Endothelial cell of umbilical vein (primary cell): ENCODE measurements at regions not wholly inside any gene's neighbourhood (a gene's known extent, or its start where the extent isn't known, plus 50 kb on each side); places are given as distances from the start of the nearest gene placed in this dataset.

ENCODE experiments used
- BruUV-seq: library from RNA; stranded (reverse); fragments of 400-500 nt; replicated peaks from 2 replicates; lab custom pipeline; 2021; lab: Mats Ljungman, UMichigan
- CTCF ChIA-PET: fragments of 300-600, 350-600 bp; sonication (Branson Sonifier 250); formaldehyde crosslinking; loops from one replicate; lab custom pipeline; 2021; ENCODE audit warnings: antibody characterized with exemption, inconsistent platforms; lab: Charles Lee
- POLR2A ChIA-PET: fragments of 300-600, 350-600 bp; sonication (Branson Sonifier 250); formaldehyde crosslinking; loops from one replicate; lab custom pipeline; 2021; ENCODE audit warnings: antibody characterized with exemption, inconsistent platforms; lab: Charles Lee
- DNase-seq: peaks from one replicate; pipeline ENCODE4 v3.0.0-alpha.2; 2011; ENCODE audit warnings: low read depth, low spot score
- FAIRE-seq: peaks from 2 replicates; lab custom pipeline; 2011; peaks lifted over from hg19 to GRCh38; lab: Jason Lieb, UNC
- H2AFZ ChIP-seq: 2 replicates; pipeline ENCODE4 v1.6.0; 2012; ENCODE audit warnings: low read depth, low read length, control low read depth, inconsistent platforms
- H3K27ac ChIP-seq: 2 replicates; pipeline ENCODE4 v1.5.1; 2011; ENCODE audit warnings: low read depth, mild to moderate bottlenecking, control low read depth, low read length, moderate library complexity; ENCODE audit not compliant: insufficient read depth
- H3K27me3 ChIP-seq, 2 experiments: 2 replicates each; pipeline versions ENCODE4 v1.6.0 to v1.6.1; 2011; ENCODE audit warnings: low read length in 2 of 2, mixed read lengths in 1 of 2; ENCODE audit not compliant: control insufficient read depth in 2 of 2, insufficient read depth in 2 of 2
- H3K36me3 ChIP-seq, 2 experiments: 2 replicates in 1 of 2; 3 replicates in 1 of 2; pipeline ENCODE4 v1.5.1; 2011; ENCODE audit warnings: low read length in 2 of 2, mild to moderate bottlenecking in 1 of 2, moderate library complexity in 1 of 2; ENCODE audit not compliant: control insufficient read depth in 2 of 2, insufficient read depth in 2 of 2; ENCODE audit errors: extremely low read depth in 1 of 2
- H3K4me1 ChIP-seq: 3 replicates; pipeline ENCODE4 v1.5.1; 2011; ENCODE audit warnings: mild to moderate bottlenecking, low read length; ENCODE audit not compliant: control insufficient read depth, insufficient read depth; ENCODE audit errors: extremely low read depth
- H3K4me2 ChIP-seq: 2 replicates; pipeline ENCODE4 v1.6.1; 2011; ENCODE audit warnings: low read length, control low read depth, mixed read lengths; ENCODE audit not compliant: insufficient read depth
- H3K4me3 ChIP-seq, 3 experiments: fragments of 200-600 bp in 1 of 3; sonication (generic), shearing (Covaris generic) in 1 of 3; replicated peaks in 1 of 3; 2 replicates each; pipeline ENCODE4 v1.5.1; 2011 to 2016; ENCODE audit warnings: control low read depth in 3 of 3, low read length in 3 of 3, mild to moderate bottlenecking in 2 of 3, inconsistent platforms in 1 of 3, low read depth in 1 of 3, moderate library complexity in 1 of 3; ENCODE audit not compliant: insufficient read depth in 1 of 3
- H3K79me2 ChIP-seq: 2 replicates; pipeline ENCODE4 v1.6.0; 2012; ENCODE audit warnings: low read length, inconsistent platforms; ENCODE audit not compliant: control insufficient read depth, insufficient read depth
- H3K9ac ChIP-seq: replicated peaks from 2 replicates; pipeline ENCODE3; 2011; ENCODE audit warnings: low read length, control low read depth; ENCODE audit not compliant: insufficient read depth; ENCODE audit errors: extremely low read depth
- H3K9me1 ChIP-seq: replicated peaks from 3 replicates; pipeline ENCODE4 v1.6.0; 2011; ENCODE audit warnings: mild to moderate bottlenecking, low read length; ENCODE audit not compliant: control insufficient read depth, insufficient read depth; ENCODE audit errors: extremely low read depth
- H3K9me3 ChIP-seq: replicated peaks from 2 replicates; pipeline ENCODE4 v1.5.1; 2012; ENCODE audit warnings: low read length, inconsistent platforms; ENCODE audit not compliant: control insufficient read depth, insufficient read depth
- H4K20me1 ChIP-seq: replicated peaks from 2 replicates; pipeline ENCODE3; 2011; ENCODE audit warnings: mild to moderate bottlenecking, low read length; ENCODE audit not compliant: control insufficient read depth, insufficient read depth; ENCODE audit errors: extremely low read depth
- EZH2 ChIP-seq: IDR thresholded peaks from 2 replicates; pipeline ENCODE4 v1.6.1; 2012; ENCODE audit warnings: borderline replicate concordance, low read depth, mild to moderate bottlenecking, moderate library complexity, low read length, inconsistent platforms; ENCODE audit not compliant: severe bottlenecking
- FOS ChIP-seq: IDR thresholded peaks from 2 replicates; pipeline ENCODE4 v1.6.1; 2011; ENCODE audit warnings: mild to moderate bottlenecking, low read length, moderate library complexity, borderline replicate concordance; ENCODE audit not compliant: insufficient read depth
- GATA2 ChIP-seq: IDR thresholded peaks from 2 replicates; pipeline ENCODE4 v1.7.0; 2011; ENCODE audit warnings: low read depth, mild to moderate bottlenecking, moderate library complexity, mixed read lengths, low read length; ENCODE audit not compliant: insufficient read length, insufficient read depth
- JUN ChIP-seq: IDR thresholded peaks from 2 replicates; pipeline ENCODE4 v1.6.1; 2011; ENCODE audit warnings: borderline replicate concordance, low read depth; ENCODE audit not compliant: insufficient read length, insufficient read depth
- MYC ChIP-seq: IDR thresholded peaks from one replicate; pipeline ENCODE4 v1.6.1; 2011; ENCODE audit warnings: mild to moderate bottlenecking, low read depth, low read length
- POLR2A ChIP-seq: IDR thresholded peaks from 2 replicates; pipeline ENCODE4 v1.6.1; 2012; ENCODE audit warnings: low read depth, mild to moderate bottlenecking, control low read depth, low read length
- POLR2AphosphoS5 ChIP-seq: IDR thresholded peaks from 2 replicates; pipeline ENCODE4 v1.6.1; 2012; ENCODE audit warnings: low read depth, mild to moderate bottlenecking, control low read depth, low read length, moderate library complexity; ENCODE audit not compliant: insufficient read depth
- dilution Hi-C: fragments of 300-500 bp; cut with MboI; formaldehyde crosslinking; loops from one replicate; pipeline ENCODE4 v1.15.0; 2019; ENCODE audit warnings: low sequenced_read_pairs; ENCODE audit not compliant: extremely low pct_ligation_motif_present
- intact Hi-C: fragments of 100-400 bp; cut with micrococcal nuclease; formaldehyde crosslinking; loops from one replicate; pipeline ENCODE4 v1.10.0; 2022
- TF ChIP-seq, protein P1 (sequence below), 2 donors: IDR thresholded peaks; 1 replicate in 1 of 2; 2 replicates in 1 of 2; pipeline ENCODE4 v1.5.1; 2011; ENCODE audit warnings: low read length in 2 of 2, mild to moderate bottlenecking in 2 of 2, moderate library complexity in 2 of 2, control low read depth in 1 of 2, inconsistent platforms in 1 of 2, low read depth in 1 of 2; ENCODE audit not compliant: insufficient read depth in 1 of 2; ENCODE audit errors: extremely low read depth in 1 of 2
- TF ChIP-seq, protein P2 (sequence below): IDR thresholded peaks from 2 replicates; pipeline ENCODE4 v1.6.1; 2011; ENCODE audit not compliant: insufficient read depth, insufficient read length

DNA sequence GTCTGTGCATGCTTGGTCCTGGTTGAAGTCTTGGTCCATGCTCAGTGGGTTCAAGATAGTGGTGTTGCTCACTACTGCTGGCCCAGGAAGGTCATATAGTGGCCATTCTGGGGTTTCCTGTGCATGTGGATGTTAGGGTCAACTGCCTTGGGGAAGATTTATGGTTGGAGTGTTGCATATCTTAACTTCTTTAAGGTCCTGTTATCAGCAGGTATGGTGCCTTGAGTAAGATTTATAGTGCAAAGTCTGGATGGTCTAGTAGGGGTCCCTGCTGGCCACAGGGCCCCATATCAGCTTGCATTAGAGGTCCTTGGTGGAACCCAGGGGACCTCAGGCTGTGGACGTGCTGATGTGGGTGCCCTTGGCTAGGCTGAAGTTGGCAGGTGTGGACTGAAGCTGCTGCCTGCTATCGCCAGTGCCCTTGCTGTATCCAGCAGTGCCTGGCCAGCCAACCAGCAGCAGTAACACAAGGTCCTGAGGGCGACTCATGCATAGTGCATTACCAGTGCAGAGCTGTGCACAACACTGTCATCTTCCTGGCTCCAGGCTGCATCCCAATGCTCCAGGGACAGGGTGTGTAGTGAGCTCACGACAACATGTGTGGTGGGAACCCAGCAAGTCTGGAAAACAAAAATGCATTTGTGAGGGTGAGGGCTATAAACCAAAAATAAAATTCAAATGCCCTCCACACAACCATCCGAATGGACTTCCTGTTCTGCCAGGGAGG, 61.0 kb downstream of the BEX3 start:
- ChIA-PET CTCF (no interaction called here), POLR2A (no interaction called here)
- no peak overlapping the region for H3K9ac ChIP-seq
- H3K36me3 ChIP-seq, result no peaks in the 10 kb centered on the region
- intact Hi-C loops, result no loop called here
- no peak for FAIRE-seq
- DNase-seq, result no peak
- dilution Hi-C loops, result no loop called here
- no peaks in the 10 kb centered on the region for H3K27me3 ChIP-seq
- no peaks in the 10 kb centered on the region for H3K9me1 ChIP-seq
- H3K4me3 ChIP-seq, result no peak overlapping the region
- no peak overlapping the region for H3K27ac ChIP-seq
- no peaks in the 10 kb centered on the region for H3K9me3 ChIP-seq
- H3K79me2 ChIP-seq, result no peaks in the 10 kb centered on the region
- H3K4me1 ChIP-seq, result peaks cover 6% of the 10 kb centered on the region
- no peak overlapping the region for H2AFZ ChIP-seq
- H4K20me1 ChIP-seq, result no peaks in the 10 kb centered on the region
- no TSS peak for BruUV-seq
- H3K4me2 ChIP-seq, result no peak overlapping the region
- no peak for TF ChIP-seq FOS
- TF ChIP-seq POLR2A, result no peak
- TF ChIP-seq JUN, result no peak
- TF ChIP-seq, protein P1, sequence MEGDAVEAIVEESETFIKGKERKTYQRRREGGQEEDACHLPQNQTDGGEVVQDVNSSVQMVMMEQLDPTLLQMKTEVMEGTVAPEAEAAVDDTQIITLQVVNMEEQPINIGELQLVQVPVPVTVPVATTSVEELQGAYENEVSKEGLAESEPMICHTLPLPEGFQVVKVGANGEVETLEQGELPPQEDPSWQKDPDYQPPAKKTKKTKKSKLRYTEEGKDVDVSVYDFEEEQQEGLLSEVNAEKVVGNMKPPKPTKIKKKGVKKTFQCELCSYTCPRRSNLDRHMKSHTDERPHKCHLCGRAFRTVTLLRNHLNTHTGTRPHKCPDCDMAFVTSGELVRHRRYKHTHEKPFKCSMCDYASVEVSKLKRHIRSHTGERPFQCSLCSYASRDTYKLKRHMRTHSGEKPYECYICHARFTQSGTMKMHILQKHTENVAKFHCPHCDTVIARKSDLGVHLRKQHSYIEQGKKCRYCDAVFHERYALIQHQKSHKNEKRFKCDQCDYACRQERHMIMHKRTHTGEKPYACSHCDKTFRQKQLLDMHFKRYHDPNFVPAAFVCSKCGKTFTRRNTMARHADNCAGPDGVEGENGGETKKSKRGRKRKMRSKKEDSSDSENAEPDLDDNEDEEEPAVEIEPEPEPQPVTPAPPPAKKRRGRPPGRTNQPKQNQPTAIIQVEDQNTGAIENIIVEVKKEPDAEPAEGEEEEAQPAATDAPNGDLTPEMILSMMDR (IDR thresholded peaks at IDR 0.05; ENCODE audit: extremely low read depth in 1 of 2, insufficient read depth in 1 of 2, low read depth in 1 of 2, low read length in 2 of 2), result no peak
- no peak for TF ChIP-seq EZH2
- no peak for TF ChIP-seq POLR2AphosphoS5
- no peak for TF ChIP-seq GATA2
- TF ChIP-seq MYC, result no peak
- TF ChIP-seq, protein P2, sequence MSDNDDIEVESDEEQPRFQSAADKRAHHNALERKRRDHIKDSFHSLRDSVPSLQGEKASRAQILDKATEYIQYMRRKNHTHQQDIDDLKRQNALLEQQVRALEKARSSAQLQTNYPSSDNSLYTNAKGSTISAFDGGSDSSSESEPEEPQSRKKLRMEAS, result no peak
